SU-DHL-6 (cell line): ENCODE measurements at regions not wholly inside any gene's neighbourhood (a gene's known extent, or its start where the extent isn't known, plus 50 kb on each side); places are given as distances from the start of the nearest gene placed in this dataset.

ENCODE experiments used
- CTCF ChIP-seq: fragments of 200-600 bp; sonication (generic); IDR thresholded peaks from one replicate; pipeline ENCODE4 v1.5.1; 2017; ENCODE audit warnings: antibody characterized with exemption, mild to moderate bottlenecking, low read length, moderate library complexity; ENCODE audit not compliant: insufficient read depth, poor library complexity, severe bottlenecking
- EZH2phosphoT487 ChIP-seq: fragments of 200-600 bp; sonication (generic), shearing (Covaris generic); conservative IDR thresholded peaks from 2 replicates; pipeline ENCODE4 v1.6.1; 2018; ENCODE audit warnings: mild to moderate bottlenecking, antibody characterized with exemption, low read length, moderate library complexity, mixed read lengths

- TF ChIP-seq CTCF (no peak), EZH2phosphoT487 (no peak)
Observed at GRCh38 chr11:81569999-81570398, 1163.7 kb downstream of the FAM181B start.
